22Rv1 (cell line): ENCODE measurements at regions not wholly inside any gene's neighbourhood (a gene's known extent, or its start where the extent isn't known, plus 50 kb on each side); places are given as distances from the start of the nearest gene placed in this dataset.
"Not testable (repeated sequence)": the region's sequence is repeated elsewhere in the genome, so short reads cannot be mapped to it uniquely, and the experiment has no call there.

ENCODE experiments used
- H3K27ac ChIP-seq: fragments of 450-650 bp; 2 replicates; pipeline ENCODE4 v1.5.1; 2017
- ZFX ChIP-seq: fragments of 450-650 bp; IDR thresholded peaks from 2 replicates; pipeline ENCODE4 v1.6.1; 2017; ENCODE audit warnings: antibody characterized with exemption, borderline replicate concordance
- TF ChIP-seq, protein P1 (sequence below): fragments of 450-650 bp; IDR thresholded peaks from 2 replicates; pipeline ENCODE4 v1.5.1; 2017; ENCODE audit warnings: mild to moderate bottlenecking

DNA sequence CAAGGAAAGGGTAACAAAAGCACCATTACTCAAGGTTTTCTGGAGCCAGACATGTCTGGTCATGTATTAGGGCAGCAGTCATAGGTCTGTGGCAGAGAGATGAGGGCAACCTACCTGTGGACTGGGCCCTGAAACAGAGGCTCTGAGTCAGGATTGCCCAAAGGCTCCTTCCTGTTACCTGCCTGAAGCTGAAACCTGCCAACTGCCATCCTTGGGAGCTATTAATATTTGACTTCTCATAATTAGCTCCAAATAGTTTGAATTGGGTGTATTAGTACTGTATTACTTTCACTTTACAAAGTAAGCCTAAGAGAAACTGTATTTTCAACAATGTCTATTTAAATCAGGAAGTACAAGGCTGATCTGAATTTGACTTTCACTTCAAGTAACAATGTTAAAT, 72.0 kb upstream of the TBX18 start:
- H3K27ac ChIP-seq: no peak overlapping the region
- TF ChIP-seq, protein P1, sequence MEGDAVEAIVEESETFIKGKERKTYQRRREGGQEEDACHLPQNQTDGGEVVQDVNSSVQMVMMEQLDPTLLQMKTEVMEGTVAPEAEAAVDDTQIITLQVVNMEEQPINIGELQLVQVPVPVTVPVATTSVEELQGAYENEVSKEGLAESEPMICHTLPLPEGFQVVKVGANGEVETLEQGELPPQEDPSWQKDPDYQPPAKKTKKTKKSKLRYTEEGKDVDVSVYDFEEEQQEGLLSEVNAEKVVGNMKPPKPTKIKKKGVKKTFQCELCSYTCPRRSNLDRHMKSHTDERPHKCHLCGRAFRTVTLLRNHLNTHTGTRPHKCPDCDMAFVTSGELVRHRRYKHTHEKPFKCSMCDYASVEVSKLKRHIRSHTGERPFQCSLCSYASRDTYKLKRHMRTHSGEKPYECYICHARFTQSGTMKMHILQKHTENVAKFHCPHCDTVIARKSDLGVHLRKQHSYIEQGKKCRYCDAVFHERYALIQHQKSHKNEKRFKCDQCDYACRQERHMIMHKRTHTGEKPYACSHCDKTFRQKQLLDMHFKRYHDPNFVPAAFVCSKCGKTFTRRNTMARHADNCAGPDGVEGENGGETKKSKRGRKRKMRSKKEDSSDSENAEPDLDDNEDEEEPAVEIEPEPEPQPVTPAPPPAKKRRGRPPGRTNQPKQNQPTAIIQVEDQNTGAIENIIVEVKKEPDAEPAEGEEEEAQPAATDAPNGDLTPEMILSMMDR: no peak
- no peak for TF ChIP-seq ZFX

DNA sequence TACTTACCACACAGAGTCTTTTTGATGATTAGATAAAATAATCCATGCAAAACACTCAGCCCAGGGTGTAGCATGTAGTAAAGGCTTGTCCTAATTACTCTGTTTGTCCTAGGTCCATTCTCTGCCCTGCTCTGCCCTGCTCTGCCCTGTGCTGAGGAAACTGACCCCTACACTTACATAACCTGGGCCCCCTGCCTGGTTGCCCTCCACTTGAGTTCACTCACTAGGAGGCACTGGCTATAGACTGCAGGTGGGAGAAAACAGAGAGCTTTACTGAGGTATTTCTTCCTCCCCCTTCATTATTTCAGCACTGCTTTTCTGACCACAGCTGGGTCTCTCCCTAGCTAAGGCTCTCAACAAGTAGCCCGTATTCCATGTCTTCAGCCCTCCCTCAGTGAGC, 70.9 kb upstream of the TBX18 start:
- no peak for TF ChIP-seq ZFX
- TF ChIP-seq, protein P1: no peak
- no peak overlapping the region for H3K27ac ChIP-seq

DNA sequence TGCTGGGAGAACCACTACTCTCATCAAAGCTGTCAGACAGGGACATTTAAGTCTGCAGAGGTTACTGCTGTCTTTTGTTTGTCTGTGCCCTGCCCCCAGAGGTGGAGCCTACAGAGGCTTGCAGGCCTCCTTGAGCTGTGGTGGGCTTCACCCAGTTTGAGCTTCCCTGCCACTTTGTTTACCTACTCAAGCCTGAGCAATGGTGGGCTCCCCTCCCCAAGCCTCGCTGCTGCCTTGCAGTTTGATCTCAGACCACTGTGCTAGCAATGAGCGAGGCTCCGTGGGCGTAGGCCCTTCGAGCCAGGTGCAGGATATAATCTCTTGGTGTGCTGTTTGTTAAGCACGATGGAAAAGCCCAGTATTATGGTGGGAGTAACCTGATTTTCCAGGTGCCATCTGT, 67.5 kb upstream of the TBX18 start:
- not testable (repeated sequence) for H3K27ac ChIP-seq

DNA sequence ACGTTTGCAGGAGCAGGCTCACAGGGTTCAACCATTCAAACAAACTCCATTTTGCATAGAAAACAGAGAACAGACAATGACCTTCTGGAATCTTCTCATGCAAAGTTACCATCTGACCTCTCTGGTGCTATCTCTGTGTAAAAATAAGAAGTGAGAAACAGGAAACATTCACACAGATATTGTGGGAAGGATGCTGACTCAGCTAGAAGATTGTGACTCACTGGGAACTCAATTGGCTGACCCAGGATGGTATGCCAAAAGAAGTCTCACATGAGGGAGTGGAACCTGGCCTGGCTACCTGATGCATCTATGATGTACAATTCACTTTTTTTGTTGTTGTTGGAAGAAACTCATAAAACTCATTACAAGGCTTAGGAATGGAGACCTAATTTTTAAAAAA, 61.1 kb upstream of the TBX18 start:
- TF ChIP-seq, protein P1: no peak
- no peak for TF ChIP-seq ZFX
- no peak overlapping the region for H3K27ac ChIP-seq

DNA sequence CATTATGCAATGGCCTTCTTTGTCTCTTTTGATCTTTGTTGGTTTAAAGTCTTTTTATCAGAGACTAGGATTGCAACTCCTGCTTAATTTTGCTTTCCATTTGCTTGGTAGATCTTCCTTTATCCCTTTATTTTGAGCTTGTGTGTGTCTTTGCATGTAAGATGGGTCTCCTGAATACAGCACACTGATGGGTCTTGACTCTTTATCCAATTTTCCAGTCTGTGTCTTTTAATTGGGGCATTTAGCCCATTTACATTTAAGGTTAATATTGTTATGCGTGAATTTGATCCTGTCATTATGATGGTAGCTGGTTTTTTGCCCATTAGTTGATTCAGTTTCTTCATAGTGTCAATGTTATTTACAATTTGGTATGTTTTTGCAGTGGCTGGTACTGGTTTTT, 56.9 kb upstream of the TBX18 start:
- H3K27ac ChIP-seq: not testable (repeated sequence)

DNA sequence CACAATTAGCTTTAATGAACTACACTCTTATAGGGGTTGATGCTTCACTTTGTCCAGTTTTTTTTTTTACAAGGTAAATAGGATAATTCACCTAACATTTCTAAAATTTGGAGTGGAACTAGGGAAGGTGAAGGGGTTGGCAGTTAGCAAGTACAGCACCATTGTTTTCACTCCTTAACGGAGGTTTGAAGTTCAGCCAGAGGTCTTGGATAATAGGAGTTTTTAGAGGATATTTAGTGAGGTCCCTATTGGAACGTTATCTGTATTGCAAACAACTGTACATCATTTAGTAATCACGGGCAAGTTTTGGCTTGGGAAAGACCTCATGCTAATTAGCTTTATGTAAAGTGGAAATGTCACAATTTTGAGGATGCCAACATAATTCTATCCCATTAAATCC, 52.3 kb upstream of the TBX18 start:
- no peak for TF ChIP-seq ZFX
- TF ChIP-seq, protein P1: no peak
- no peak overlapping the region for H3K27ac ChIP-seq

DNA sequence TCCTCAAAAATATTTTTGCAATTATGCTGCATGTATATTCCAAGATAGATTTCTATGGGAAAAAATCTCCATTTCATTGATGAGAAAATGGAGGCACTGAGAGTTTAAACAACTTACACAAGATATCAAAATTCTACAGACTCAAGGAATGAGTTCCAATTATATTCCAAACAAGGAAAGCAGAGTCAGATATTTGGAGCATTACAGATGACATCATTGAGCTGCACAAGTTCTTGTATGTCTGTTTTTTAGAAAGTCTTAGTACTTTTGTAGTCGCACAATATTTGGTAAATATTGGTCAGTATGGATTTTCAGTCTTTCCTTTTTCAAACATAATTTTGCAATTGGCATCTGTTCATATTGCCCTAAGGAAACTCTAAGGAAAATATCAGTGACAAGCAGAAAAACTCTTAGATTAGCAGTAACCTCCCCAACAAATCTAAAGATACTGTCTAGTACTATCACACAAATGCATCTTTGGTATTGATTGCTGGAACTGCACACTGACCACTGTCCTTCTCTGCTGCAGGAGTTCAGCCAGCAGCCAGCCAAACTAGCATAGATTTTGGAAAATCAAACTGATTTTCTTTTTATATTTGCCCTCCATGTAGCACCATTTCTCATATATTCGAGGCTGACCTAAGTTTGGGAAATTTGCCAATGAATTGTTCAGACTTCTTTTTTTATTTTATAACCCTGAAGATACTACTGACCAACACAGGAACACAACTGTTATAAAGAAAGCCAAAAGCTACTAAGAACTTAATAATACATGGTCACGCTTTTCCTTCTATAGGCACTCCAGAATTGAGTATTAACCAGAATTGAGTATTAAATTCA, 51.7 kb upstream of the TBX18 start:
- no peak overlapping the region for H3K27ac ChIP-seq
- TF ChIP-seq ZFX: no peak
- TF ChIP-seq, protein P1: no peak
